Stimulated activated CD4-positive, alpha-beta T cell treated with anti-CD3 and anti-CD28 coated beads, TNF-alpha, amount 100 ng/mL, for 4 hours (primary cell): ENCODE measurements at regions not wholly inside any gene's neighbourhood (a gene's known extent, or its start where the extent isn't known, plus 50 kb on each side); places are given as distances from the start of the nearest gene placed in this dataset.
"Not testable (repeated sequence)": the region's sequence is repeated elsewhere in the genome, so short reads cannot be mapped to it uniquely, and the experiment has no call there.

Experiments used
- DNase-seq, 3 experiments: peaks; one replicate each; pipeline ENCODE4 v3.0.0-alpha.2; 2020; ENCODE audit warnings: low read depth in 3 of 3

DNA sequence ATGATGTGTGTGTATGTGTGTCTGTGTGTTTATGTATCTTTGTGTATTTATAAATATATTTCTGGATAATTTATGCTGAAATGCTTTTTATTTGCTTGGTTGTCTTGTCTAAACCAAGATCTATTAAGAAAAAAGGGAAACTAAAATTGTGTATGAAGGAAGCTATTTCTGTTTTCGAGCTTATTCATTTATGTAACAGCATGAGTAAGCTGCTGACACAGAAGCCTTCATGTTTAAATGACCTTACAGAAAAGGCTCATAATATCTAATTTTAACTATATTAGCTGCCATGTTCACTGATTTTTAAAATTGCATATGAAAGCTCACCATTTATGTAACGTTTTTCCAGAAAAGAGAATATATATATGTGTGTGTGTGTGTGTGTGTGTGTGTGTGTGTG lies 392.8 kb downstream of the PTH2R start:
- DNase-seq = no peak

- not testable (repeated sequence) for DNase-seq
Observed at GRCh38 chr2:208800887-208801286, 394.3 kb downstream of the PTH2R start.

DNA sequence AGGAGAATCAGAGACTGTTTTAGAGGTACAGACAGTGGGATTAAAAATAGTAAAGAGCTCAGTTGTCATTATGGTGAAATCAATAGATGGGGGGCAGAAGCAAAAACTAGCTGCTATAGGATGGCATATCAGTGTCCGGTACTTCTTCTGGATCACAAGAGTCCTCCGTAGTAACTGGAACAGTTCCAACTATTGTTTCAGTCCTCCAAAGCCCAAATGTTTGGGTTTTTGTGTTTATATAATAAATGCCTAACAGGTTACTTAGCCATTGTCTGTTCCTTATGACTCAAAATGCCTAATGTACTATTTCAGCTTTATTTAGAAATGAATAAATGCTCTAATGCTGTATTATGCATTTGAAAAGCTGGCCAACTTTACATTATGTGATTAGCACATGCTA lies 401.2 kb downstream of the PTH2R start:
- DNase-seq = no peak

GRCh38 chr2:208811885-208812284 lies 405.3 kb downstream of the PTH2R start:
- DNase-seq = not testable (repeated sequence)

GRCh38 chr2:208819190-208819589 lies 412.6 kb downstream of the PTH2R start:
- DNase-seq = no peak

- no peak for DNase-seq
Observed at GRCh38 chr2:208820014-208820688, 413.6 kb downstream of the PTH2R start.

- DNase-seq = no peak
Observed at GRCh38 chr2:208827109-208827508, 420.5 kb downstream of the PTH2R start.

DNA sequence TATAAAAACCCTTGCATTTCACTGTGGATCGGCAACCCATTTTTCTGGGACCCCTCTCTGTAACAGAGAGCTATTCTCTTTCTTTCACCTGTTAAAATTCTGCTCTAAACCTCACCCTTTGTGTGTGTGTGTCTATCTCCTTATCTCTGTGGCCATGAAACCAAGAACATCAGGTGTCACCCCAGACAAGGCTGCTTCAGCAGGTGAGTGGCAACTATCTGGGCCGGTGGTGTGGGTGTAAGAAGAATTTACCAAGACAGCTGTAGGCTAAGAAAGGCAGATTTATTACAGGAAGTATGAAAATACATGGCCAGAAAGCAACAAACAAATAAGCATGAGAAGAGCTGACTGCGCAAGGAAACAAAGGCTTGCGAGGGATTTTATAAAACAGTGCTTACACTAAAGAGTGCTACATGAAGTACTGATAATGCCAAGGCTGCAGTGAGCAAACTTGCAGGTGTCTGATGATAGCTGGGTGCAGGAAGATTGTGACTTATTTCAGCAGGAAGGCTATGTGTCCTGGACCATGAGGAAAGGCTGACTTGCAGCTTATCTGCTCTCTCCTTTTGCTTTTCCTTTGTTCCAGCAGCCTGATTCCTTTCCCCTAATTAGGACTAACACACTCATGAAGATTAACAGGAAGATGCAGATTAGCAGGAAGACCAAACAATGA lies 421.1 kb downstream of the PTH2R start:
- DNase-seq = no peak

DNA sequence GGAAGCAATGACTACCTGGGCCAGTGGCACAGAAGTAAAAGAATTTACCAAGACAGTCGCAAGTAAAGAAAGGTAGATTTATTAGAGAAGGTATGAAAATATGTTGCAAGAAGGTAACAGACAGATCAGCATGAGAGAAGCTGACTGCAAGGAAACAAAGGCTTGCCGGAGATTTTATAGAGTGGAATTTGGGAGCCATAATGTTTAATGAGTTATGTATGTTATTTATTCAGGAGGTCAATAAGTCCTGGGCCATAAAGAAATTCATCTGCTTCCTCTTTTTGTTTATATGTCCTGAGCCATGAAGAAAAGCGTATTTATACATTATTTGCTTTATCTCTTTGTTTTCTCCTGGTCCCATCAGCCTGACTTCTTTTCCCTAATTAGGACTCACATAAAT lies 423.6 kb downstream of the PTH2R start:
- no peak for DNase-seq

GRCh38 chr2:208847651-208848050 lies 441.1 kb downstream of the PTH2R start:
- no peak for DNase-seq

- DNase-seq = no peak
Observed at GRCh38 chr2:208854717-208855116, 448.1 kb downstream of the PTH2R start.

GRCh38 chr2:208867374-208867773 lies 460.8 kb downstream of the PTH2R start:
- no peak for DNase-seq

DNA sequence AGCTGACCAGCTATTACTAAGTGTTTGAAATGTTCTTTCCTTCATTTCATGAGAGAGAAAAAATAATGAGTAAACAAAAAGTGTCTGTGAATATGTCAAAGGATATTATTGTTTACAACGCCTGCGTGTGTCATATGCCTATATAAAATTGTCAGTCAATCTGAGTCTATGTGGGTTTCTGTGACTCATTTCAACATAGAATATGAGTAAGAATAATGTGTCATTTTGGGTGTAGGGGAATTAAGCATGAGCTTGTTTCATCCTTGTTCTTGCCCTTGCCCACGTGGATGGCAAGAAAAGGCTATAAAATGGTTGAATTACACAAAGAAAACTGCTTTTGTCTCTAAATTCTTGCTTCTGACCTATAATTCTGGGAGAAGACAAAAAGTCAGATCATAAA lies 466.0 kb downstream of the PTH2R start:
- DNase-seq = no peak

DNA sequence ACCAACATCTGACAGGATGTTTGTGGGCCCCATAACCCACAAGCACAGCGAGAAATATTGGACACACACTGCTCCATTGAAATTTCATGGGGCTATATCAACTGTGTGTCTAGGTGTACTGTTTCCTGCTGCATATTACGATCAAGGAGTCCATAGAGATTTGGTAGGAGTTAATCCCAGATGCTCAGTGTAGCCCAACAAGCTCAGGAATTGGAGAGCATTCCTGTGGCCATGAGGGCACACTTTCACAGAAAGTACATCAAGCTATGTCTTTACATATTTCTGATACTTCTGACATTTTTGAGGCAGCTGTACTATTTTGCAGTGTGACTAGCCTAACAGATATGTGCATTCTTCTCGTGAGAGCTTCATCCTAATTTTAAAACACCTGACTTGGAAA lies 473.1 kb downstream of the PTH2R start:
- DNase-seq = no peak

DNA sequence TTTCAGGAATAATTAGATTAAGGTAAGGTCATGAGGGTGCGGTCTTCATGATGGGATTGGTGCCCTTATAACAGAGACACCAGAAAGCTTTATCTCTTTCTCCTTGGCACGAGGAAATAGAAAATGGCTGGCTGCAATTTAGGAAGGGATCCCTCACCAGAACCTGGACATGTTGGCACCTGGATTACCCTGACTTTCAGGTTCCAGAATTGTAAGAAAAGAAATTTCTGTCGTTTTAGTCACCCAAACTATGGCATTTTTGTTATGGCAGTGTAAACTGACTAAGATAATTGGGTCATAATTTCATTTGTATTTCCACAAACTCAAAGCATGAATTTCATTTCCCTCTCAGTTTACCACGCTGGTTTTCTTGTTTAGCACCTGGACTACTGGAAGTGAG lies 473.6 kb downstream of the PTH2R start:
- no peak for DNase-seq

DNA sequence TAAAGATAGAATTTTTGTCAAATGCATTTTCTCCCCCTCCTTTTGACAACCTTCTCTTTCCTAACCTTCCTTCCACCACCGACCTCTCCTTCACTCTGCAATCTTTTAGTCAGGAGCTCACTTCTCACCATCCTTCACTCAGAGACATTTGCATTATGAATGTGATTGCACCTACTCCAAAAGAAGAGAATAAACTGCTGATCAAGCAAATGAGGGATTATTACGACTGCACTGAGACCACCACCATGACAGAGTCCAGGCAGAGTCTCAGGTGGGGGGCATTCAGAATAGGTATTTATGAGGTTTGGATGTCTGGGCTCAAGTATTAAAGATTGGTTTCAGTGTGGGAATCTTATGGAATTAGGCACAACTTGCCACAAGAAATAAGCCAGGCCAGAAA lies 483.9 kb downstream of the PTH2R start:
- DNase-seq = no peak

GRCh38 chr2:208892203-208892602 lies 485.6 kb downstream of the PTH2R start:
- DNase-seq = no peak

- no peak for DNase-seq
Observed at GRCh38 chr2:208906330-208906729, 499.7 kb downstream of the PTH2R start.

DNA sequence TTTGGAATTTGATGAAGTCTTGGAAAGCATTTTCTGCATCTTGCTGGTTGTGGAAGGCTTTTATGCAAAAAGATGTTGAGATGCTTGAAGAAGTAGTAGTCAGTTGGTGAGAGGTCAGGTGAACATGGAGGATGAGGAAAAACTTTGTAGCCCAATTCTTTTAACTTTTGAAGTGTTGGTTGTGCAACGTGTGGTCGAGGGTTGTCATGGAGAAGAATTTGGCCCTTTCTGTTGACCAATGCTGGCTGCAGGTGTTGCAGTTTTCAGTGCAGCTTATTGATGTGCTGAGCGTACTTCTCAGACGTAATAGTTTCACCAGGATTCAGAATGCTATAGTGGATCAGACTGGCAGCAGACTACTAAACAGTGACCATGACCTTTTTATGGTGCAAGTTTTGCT lies 508.4 kb upstream of the MAP2 start:
- no peak for DNase-seq

DNA sequence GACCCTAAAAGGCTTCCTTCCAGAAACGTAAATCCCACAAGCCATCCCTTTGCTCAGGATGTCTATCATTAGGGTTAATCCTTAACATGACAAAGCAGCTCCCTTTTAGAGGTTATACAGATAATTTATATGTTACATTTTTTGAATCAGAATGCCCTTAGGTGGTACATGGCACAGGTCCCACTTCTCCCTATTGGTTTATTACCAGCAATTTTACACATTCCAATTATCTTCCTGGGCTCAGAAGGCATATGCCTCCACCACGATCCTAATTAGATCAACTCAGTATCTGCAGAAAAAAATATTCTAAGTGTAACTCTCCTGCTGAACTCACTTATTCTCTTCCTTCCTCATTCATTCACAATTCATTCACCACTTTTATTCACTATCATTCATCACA lies 507.0 kb upstream of the MAP2 start:
- DNase-seq = no peak

GRCh38 chr2:208921358-208921757 lies 502.5 kb upstream of the MAP2 start:
- not testable (repeated sequence) for DNase-seq

DNA sequence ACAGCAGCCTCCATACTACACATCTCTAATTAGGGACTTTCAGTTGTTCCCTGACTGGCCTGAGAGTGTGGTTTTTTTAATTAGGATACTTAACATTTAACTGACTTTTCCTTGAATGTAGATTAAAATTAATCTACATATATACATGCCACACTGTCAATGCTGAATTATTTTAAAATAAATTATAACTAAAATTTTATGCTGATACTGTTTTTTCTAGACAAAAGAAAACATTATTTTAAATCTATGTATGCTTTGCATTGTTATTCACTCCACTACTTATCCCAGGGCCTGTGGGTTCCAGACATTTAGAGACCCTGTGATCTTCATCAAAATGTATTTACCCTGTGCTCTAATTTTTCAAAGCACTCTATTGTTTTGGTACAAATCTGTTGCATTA lies 496.0 kb upstream of the MAP2 start:
- no peak for DNase-seq

DNA sequence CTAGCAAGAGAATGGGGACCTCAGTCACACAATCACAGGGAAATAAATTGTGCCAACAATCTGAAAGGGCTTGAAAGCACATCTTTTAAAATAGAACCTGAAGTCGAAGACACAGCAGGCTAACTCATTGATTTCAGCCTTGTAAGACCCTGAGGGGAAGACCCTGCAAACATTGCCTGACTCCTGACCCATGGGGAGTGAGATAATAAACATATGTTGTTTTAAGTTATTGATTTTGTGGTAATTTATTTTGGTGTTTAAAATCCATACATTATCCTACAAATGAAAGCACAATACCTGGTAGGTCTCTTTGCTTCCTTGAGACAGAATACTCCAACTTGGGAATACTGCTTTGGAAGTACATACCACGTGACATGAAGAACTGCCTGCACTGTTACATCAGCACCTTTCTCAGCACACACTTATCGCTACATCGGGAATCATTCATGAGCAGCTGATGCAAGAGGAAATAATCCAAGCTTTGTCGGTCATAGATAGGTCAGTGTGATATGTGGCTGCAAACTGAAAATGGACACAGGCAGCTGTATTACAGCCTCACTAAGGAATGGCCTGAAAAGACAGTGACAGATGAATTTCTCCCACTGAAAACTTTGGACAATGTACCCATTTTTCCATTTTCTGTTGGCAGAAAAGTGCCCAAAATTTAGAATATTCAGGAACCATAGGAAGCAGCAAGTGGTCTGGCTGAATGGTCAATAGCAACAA lies 494.5 kb upstream of the MAP2 start:
- DNase-seq = no peak
